ENCODE measurements at regions not wholly inside any gene's neighbourhood (a gene's known extent, or its start where the extent isn't known, plus 50 kb on each side); places are given as distances from the start of the nearest gene placed in this dataset.
"Not testable (repeated sequence)": the region's sequence is repeated elsewhere in the genome, so short reads cannot be mapped to it uniquely, and the experiment has no call there.

DNA sequence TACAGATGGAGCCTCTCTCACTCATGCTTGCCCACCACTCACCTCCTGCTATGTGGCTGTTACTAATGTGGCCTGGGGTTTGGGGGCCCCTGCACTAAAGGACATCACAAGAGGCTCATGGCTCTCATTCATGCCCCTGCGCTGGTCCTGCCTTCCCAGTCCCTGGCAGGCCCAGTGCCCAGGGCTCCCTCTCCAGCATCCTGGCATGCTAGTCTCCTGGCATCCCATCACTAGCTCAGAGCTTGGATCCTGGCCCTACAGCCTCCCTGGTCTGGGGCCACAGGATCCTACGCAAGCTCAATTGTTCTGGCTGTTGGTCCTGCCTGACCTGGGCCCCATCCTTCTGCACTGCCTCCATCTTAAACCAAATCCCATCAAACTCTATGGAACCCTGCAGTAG, 685.4 kb downstream of the PTPRU start:
- TF ChIP-seq POLR2A (IDR thresholded peaks at IDR 0.05) = no peak
- TF ChIP-seq, protein P1, sequence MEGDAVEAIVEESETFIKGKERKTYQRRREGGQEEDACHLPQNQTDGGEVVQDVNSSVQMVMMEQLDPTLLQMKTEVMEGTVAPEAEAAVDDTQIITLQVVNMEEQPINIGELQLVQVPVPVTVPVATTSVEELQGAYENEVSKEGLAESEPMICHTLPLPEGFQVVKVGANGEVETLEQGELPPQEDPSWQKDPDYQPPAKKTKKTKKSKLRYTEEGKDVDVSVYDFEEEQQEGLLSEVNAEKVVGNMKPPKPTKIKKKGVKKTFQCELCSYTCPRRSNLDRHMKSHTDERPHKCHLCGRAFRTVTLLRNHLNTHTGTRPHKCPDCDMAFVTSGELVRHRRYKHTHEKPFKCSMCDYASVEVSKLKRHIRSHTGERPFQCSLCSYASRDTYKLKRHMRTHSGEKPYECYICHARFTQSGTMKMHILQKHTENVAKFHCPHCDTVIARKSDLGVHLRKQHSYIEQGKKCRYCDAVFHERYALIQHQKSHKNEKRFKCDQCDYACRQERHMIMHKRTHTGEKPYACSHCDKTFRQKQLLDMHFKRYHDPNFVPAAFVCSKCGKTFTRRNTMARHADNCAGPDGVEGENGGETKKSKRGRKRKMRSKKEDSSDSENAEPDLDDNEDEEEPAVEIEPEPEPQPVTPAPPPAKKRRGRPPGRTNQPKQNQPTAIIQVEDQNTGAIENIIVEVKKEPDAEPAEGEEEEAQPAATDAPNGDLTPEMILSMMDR (IDR thresholded peaks at IDR 0.05) = no peak
- Histone ChIP-seq H3K27me3 (no peaks in the 10 kb centered on the region), H3K4me1 (no peaks in the 10 kb centered on the region), H3K4me3 (replicated peaks in 1 of 3) (no peak overlapping the region), H3K36me3 (no peaks in the 10 kb centered on the region), H3K27ac (no peak overlapping the region), H3K9me3 (no peaks in the 10 kb centered on the region)
- intact Hi-C loops (cut with DNase I) = no loop called here
- no peak for DNase-seq
- WGBS, 2 donors = 92 to 94% methylated on average over 2 of the region's 2 CpGs

DNA sequence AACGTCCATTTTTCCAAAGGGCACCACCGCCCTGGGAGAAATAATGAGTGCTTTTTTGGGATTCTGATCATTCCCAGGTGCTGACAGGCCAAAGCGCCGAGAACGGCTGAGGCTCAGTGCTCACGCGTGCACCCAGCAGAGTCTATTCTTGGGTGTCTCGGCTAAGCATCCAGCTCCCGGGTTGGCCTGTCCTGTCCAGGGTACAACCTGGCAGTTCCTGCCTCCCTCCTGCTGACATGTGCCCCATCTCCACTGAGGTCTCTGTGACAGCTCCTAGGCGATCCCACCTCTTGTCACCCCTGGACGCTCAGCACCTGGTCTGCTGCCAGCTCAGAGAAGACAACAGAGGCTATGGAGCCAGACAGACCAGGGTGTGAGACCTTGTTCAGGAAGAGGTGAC, 684.5 kb downstream of the PTPRU start:
- no peak for DNase-seq
- TF ChIP-seq, protein P1 (IDR thresholded peaks at IDR 0.05) = no peak
- 39 to 63% methylated on average over 10 to 11 of the region's 11 CpGs for WGBS, 2 donors
- no peaks in the 10 kb centered on the region for H3K27me3 ChIP-seq
- intact Hi-C loops (cut with DNase I) = no loop called here
- no peaks in the 10 kb centered on the region for H3K36me3 ChIP-seq
- no peaks in the 10 kb centered on the region for H3K9me3 ChIP-seq
- H3K4me3 ChIP-seq (replicated peaks in 1 of 3) = no peak overlapping the region
- no peaks in the 10 kb centered on the region for H3K4me1 ChIP-seq
- H3K27ac ChIP-seq = no peak overlapping the region

DNA sequence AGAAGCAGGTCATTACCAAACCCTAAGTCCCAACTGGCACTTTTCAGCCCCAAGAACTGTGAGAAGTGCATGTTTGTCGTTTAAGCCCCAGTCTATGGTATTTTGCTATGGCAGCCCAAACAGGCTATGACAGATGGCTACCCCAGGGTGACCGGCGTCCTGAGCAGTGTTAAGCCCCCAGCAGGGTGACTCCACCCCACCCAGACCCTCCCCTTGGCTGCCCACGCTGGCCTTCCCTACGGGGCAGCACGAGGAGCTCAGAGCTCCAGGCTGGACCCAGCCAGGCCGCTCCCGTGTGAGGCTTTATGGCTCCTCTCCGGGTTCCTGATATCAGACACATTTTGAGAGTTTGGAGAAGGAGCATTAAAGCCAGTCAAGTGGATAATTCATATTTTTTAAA, 684.0 kb downstream of the PTPRU start:
- Histone ChIP-seq H3K9me3 (no peaks in the 10 kb centered on the region), H3K27me3 (no peaks in the 10 kb centered on the region), H3K27ac (no peak overlapping the region), H3K4me1 (no peaks in the 10 kb centered on the region), H3K36me3 (no peaks in the 10 kb centered on the region), H3K4me3 (replicated peaks in 1 of 3) (no peak overlapping the region)
- TF ChIP-seq POLR2A (IDR thresholded peaks at IDR 0.05) = no peak
- TF ChIP-seq, protein P1 (IDR thresholded peaks at IDR 0.05) = no peak
- intact Hi-C loops (cut with DNase I) = no loop called here
- DNase-seq = no peak
- 46 to 79% methylated on average over 8 to 9 of the region's 9 CpGs for WGBS, 2 donors

DNA sequence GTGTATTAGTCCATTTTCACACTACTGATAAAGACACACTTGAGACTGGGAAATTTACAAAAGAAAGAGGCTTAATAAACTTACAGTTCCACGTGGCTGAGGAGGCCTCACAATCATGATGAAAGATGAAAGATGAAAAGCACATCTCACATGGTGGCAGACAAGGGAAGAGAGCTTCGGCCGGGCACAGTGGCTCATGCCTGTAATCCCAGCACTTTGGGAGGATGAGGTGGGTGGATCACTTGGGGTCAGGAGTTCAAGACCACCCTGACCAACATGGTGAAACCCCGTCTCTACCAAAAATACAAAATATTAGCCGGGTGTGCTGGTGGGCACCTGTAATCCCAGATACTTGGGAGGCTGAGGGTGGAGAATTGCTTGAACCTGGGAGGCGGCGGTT, 682.7 kb downstream of the PTPRU start:
- H3K4me3 ChIP-seq (replicated peaks in 1 of 3); H3K27me3 ChIP-seq; H3K27ac ChIP-seq; H3K36me3 ChIP-seq; H3K9me3 ChIP-seq; DNase-seq; intact Hi-C loops (cut with DNase I); H3K4me1 ChIP-seq: not testable (repeated sequence)
- 86 to 91% methylated on average over 7 of the region's 7 CpGs for WGBS, 2 donors

DNA sequence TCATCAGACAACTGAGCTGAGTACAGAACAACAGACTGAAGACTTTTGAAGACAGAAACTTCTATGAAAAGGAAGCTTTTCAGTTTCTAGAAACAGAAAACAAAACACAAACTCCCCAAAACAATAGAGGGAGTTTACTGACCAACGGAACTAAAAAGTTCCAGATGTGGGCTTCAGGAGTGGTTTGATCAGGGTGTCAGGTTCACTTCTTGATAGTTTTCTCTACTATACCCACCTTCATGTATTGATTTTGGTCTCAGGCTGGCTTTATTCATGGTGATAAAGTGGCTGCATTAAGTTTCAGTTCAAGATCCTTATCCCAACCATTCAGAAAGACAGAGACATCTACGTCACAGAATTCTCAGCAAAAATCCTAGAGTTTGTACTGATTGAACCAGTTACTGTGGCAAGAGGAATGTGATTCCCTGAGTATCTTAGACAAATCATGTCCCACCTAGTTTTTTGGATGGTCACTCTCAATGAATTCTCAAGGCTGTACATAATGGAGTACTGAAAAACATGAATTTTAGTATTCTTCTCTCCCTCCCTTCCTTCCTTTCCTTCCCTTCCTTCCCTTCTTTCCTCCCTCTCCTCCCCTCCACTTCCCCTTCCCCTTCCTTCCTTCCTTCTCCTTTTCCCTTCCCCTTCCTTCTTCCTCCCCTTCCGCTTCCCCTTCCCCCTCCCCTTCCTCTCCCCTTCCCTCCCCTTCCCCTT, 680.5 kb downstream of the PTPRU start:
- Histone ChIP-seq H3K27me3 (no peaks in the 10 kb centered on the region), H3K4me3 (replicated peaks in 1 of 3) (no peak overlapping the region), H3K36me3 (no peaks in the 10 kb centered on the region), H3K9me3 (no peaks in the 10 kb centered on the region), H3K27ac (no peak overlapping the region), H3K4me1 (no peaks in the 10 kb centered on the region)
- WGBS, 2 donors = 88 to 91% methylated on average over 3 of the region's 3 CpGs
- DNase-seq = no peak
- TF ChIP-seq POLR2A (IDR thresholded peaks at IDR 0.05) = no peak
- TF ChIP-seq, protein P1 (IDR thresholded peaks at IDR 0.05) = no peak
- intact Hi-C loops (cut with DNase I) = no loop called here

Data from thyroid gland (tissue), 4 donors.